NCI-H146 (cell line): ENCODE measurements at regions not wholly inside any gene's neighbourhood (a gene's known extent, or its start where the extent isn't known, plus 50 kb on each side); places are given as distances from the start of the nearest gene placed in this dataset.

Source experiments
- DNase-seq: peaks from one replicate; lab custom pipeline; 2025; lab: John Stamatoyannopoulos, UW

DNA sequence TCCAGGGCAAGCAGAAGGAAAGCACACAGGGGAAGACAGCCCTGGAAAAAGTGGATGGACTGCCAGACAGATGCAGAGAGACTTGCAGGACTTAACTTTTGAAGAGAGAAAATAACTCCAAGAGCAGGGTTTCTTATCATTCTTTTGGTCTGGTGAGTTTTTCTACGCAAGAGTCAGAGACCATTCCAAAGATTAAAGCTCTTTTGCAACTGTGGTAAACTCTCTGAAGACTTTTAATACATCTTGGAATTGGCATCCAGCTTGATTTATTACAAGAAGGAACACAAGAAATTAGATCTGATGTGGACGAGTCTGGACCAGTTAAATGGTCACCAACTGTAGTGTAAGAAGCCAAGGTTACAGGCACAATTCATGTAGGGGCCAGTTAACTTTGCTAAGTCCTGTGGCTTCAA, 153.4 kb downstream of the SIPA1L2 start:
- no peak for DNase-seq

DNA sequence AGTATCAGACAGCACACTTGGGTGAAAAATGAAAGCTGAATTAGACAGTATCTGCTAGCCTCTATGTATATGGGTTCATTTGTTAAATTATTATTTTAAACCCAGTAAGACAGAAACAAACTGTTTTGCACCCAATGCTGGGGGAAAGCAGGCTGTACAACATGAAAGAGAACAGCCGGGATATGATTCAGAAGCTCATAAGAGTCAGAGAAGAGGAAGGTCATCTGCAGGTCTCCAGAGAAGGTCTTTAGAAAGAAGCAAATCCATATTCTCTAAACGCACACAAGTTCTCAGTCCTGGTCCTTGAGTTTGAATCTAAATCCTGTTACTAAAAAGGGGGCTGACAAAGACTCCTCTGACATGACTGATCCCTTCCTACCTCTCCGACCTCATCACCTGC, 155.1 kb downstream of the SIPA1L2 start:
- DNase-seq: no peak

DNA sequence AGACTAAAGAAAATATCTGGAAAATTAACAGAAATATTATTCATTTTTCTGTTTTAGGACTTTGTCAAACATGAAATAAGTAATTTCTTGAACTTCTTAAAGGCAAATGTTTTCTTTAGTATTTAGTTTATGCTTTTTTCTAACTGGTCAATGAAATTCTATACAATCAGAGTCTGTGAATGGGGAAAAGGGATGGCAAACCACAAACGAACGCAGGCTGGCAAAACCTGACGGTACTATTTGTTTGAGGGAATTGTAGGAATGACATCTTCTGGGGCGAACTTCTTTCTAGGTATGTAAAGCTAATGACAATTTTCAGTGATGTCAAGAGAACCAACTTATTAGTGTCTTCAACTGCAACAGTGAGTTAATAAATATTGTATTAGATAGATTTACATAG, 156.0 kb downstream of the SIPA1L2 start:
- DNase-seq: no peak

DNA sequence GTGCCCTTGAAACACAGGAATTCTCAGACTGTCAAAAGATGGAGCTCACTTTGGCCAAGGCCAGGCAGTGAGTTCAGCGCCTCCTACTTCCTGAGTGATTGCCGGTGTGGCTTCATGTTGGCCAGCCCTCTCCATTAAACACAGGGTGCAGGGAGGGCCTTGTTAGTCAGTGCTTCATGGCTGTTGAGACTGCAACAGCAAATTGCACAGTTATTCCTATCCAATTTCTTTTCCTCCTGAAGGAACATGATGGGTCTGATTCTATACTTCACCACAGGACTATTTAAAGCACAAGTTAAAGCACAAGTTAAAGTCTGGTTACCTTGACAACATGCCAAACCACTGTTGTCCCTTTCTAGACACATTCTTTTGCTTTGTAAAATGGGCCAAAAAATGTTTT, 156.6 kb downstream of the SIPA1L2 start:
- no peak for DNase-seq

DNA sequence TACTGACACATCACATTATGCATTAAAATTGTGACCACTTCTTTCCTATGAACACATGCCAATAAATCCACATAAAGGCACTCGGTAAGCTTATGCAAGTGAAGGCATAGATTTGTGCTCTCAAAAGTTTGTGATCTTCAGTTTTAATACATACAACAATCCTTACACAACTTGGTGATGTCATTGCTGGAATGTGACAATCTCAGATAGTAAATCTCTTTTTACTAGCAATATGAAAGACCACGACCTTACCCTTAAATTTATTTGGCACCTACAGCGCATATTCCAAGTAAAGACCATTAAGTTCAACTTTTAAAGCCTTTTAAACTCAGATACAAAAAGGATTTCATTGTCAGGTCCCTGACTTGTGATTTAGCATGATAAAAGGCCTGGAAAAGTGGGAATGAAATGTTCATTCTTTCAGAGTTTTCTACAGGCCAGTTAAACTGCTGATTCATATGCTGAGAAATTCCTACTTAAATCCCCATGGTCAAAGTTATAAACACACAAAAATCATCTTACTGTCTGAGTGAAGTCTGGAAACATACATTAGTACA, 157.4 kb downstream of the SIPA1L2 start:
- no peak for DNase-seq

DNA sequence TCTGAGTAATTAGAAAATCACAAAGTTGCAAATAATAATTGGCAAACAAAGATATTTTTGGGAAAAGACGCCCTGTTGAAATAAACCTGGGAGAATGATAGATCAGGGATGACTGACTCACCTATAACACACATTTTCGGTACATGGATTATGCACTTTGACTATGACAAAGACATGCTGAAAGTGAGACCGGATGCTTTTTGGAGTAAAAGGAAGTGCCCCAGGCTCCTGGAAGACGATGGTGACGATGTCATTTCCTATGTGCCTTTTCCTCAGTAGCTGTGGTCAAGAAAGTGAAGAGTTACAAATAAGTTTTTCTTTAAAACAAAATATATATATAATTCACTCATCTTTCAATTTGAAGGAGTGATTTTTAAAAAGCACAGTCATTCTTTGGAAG, 158.7 kb downstream of the SIPA1L2 start:
- DNase-seq: no peak

DNA sequence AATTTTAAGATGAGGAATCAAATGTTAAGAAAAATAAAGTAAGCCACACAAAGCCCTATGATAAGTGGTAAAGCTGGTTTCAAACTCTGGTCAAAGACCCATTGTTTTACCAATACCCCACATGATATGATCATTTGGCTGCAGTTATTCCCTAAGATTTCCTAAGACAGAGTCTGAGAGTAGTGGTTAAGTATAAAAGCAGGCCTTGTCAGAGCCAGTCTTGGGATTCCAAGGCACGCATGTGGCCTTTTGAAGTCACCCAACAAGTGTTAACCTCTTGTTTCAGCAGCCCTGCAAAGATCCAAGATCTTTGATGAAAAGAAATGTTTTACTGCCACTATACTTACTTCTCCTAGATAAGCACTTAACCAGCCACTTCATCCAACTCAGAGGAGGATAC, 159.2 kb downstream of the SIPA1L2 start:
- no peak for DNase-seq

DNA sequence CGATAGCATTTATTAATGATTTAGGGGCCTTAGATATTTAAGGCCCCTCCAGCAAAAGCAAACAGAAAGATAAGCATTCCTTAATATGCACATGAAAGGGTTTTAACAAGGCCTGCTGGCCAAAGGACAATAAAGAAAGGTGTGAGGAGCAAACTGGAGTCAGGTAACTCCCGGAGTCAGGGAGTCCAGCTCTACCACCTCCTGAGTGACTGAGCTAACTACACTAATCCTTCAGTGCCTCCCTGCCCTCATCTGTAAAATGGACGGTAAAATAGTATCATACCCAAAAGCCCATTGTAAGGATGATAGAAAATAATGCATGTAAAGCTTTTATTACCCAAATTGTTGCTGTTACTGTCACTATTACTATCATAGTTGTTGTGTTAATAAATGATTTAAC, 161.7 kb downstream of the SIPA1L2 start:
- DNase-seq: no peak

DNA sequence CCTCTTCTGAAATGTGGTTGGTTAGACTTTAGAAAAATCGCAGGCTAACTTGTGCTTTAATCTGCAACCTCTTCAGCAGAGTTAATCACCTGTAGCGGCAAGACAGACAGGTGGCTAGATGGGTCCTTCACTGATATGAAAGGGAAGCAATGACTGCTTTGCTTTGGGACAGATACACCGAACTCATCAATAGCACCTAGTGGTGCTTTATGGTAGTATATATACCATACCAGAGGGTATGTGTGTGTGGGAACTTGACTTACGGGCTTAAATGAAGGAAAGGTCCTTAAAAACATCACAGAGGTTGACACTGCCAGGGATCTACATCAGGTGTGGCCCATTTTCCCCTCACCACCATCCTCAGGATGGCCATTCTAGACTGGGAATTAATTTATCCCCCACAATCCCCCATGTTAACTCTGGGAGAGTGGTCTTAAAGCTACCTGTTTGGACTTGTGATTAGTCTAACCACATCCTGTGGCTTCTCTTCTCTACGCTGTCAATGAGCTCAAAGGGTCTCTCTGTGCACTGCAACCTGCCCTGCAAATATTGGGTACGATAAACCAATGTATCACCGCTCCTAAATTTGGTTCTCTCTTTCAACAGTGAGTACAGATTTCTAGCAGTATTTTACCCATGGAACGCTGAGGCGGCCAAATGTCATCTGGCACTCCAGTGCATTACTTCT, 162.7 kb downstream of the SIPA1L2 start:
- no peak for DNase-seq

DNA sequence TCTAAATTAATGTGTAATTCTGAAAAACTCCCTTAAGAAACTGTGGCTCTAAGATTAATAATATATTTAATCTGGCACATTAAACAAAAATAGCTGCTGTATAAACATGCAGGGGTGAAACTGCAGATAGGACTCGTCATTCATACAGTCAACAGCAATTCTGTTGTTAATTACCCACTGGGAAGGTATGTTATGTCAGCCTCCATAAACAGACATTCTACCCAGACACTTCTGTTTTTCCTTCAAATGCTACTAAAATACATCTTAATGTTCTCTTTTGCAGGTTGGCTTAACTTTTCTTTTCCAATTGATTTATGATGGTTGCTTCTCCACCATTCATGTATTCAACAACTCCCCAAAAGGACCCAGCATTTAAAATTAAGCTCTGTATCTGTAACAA, 165.6 kb downstream of the SIPA1L2 start:
- no peak for DNase-seq

DNA sequence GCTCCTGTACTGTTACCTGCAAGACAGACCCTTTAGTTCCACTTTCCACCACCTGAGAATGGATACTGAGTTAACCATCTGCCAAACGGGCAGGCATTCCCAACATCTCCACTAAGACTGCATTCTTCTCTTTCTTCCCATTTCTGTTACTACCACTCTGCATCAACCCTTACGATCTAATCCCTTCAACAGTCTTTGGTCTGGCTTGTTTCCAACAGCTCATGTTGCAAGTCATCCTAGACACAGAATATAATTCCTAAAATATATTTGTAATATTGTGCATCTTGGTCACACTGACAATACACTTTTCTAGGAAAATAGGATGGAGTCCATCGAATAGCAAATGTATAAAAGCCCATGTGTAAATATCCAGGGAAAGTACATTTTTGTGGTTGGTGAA, 166.7 kb downstream of the SIPA1L2 start:
- DNase-seq: no peak

DNA sequence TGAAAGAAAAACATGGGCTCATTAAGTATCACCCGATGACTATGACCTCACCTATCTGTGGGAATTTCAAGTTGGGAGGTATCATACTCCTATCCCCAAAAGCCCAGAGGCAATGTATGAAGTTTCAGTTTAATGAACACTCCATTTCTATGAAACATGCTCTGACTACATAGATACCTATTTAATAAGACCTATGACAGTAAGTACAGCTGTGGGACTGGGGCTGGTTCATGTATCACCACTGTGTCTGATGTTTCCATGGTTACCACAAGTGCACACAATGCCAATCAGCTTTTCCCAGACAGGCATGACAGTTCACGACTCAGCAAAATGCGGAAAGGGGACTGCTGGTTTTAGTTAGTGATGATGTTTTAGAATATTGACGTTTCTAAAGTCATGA, 167.7 kb downstream of the SIPA1L2 start:
- no peak for DNase-seq

DNA sequence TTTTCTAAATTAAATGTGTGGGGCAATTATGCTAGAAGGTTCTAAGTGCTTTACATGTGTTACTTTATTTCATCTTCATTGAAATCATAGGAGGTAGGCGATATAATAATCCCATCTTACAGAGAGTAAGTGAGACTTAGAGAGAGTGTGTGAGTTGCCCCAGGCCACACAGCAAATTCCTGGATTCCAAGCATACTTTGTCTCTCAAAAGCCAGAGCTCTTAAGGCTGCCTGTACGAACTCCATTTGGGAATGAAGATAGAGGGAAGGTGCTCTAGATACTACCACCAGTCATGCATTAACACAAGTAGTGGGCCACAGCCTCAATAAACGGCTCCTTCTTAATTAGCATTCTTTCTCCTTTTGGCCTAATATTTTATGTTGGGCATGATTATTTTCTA, 170.1 kb downstream of the SIPA1L2 start:
- no peak for DNase-seq

DNA sequence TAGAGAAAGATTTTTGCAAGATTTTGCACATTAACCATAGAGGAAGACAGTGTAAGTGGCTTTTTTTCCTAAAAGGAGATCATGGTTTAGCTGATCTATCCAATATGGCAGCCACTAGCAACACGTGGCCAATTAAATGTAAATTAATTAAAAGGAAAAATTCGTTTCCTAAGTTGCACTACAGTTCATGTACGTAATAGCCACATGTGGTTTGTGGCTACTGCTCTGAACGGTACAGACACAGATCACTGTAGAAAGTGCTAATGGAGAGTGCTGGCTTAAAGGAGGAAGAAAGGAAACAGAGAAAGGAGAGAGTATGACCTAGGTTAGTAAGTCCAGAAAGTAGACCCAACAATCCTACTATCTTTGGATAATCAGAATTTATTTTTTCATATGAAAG, 170.8 kb downstream of the SIPA1L2 start:
- no peak for DNase-seq

DNA sequence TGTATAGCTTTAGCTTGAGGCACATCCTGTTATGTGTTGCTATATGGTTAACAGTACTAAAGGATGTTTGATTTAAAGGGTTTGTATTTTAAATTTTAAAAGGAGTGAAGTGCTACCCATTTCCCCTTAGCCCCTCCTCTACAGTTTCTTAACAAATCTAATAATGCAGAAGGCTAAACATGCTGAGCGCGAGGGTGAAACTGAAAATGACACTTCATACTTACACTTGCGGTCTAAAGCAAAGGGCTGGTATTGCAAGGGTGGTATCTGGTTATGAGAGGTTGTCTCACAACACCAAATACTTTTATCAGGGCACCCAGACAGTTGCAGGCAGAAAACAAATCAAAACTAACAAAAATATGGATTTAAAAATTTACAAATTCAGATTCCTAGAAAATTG, 172.3 kb downstream of the SIPA1L2 start:
- no peak for DNase-seq

DNA sequence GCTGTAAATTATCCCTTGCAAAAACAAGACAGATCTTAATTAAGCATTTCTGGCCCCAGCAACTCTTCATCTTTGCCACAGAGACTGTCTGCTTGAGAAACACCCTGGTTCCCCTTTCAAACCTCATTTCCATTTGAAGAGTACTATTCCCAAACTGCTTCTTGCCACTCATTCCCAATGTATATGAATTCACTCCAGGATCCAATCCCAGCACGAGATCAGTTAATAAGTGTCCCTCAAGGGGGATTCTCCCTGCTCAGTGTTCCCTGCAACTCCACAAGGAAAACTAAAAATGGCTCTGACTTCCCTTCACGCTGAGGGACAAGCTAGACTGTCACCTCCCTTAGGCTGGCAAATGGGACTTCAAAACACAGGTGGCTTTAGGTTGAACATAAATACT, 173.2 kb downstream of the SIPA1L2 start:
- no peak for DNase-seq

DNA sequence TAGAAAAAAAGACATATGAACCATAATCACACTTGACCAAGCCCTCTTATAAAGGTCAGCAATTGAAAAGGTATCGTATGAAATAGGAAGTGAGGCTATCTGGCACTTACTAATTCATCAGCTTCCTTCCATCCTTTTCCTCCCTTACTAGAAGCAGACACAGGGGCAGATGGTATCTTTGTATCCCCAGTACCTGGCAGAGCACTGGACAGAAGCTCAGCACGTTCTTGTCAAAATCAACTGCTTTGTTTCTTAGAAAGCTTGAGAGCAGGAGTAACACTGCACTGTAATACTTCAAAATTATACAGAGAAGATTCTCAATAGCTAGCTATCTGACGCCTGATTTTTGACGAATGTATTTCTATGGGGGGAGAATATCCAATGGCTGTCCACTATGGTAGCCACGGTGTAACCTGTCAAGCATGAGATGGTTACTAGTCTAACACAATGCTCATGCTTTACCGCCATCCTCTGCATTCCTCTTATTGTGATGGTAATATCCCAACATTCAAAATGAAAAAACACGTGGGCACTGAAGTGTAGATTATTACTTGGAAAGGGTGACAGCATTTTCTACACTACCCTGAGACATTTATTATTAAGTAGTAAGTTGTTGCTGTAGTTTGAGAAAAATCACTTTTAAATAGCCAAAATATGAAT, 175.6 kb downstream of the SIPA1L2 start:
- no peak for DNase-seq

DNA sequence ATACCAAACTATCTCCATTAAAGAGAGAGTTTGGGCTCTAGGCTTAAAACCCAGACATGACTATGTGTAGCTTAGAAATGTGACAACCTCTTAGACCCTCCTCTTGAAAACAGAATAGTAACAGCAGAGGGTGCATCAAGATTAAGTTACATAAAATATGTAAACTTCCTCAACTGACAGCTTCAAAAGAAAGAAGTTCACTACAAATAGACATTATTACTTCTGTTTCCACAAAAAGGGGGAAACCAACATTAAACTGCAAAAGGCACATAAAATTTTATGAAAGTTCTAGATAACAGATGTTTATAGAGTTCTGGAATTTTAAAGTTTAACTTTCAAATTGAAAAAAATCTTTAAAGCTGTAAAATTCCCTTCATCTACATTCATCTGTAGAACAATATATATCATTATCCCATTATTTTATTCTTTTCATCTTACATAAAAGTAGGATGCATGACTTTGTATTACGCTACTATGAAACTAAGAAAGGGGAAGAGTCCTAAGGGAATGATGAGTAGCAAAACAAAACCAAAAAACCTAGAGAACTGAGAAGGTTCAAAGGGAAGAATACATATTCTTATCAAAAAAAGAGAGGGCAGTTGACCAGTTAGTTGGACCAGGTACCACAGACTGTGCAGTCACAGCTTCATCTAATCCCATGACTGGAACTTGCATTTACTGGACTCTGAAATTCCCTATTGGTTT, 177.0 kb downstream of the SIPA1L2 start:
- DNase-seq: no peak

DNA sequence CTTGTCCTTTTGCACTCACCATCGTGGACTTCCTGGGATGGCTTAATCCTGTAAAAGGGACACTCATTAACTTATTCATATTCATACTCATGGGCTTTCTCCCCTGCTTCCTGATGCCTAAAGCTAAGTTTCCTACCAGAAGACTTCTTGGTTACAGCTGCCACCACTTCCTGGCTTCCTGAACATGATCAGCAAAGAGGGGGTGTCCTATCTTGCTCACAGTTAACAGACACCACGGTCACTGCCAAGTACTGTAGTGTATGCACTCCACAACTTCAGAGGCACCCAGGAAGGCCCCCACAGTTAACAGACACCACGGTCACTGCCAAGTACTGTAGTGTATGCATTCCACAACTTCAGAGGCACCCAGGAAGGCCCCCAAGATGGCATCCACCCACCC, 177.8 kb downstream of the SIPA1L2 start:
- DNase-seq: no peak

DNA sequence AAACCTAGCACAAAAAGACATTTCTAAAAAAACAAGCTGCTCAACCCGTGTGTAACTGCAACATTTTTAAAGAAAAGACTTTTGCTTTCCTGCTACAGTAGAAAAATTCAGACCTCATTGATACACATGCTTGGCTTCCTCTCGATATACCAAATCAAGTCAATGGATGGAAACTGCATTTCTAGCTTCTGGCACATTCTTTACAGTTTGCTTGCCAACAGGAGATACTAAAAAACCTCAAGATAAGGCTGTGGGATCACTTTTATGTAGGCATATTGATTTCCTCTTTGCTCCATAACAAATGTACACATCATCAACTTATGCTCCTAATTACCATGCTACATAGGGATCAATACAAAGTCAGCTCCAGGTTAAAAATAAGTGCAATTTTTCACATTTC, 178.4 kb downstream of the SIPA1L2 start:
- no peak for DNase-seq

DNA sequence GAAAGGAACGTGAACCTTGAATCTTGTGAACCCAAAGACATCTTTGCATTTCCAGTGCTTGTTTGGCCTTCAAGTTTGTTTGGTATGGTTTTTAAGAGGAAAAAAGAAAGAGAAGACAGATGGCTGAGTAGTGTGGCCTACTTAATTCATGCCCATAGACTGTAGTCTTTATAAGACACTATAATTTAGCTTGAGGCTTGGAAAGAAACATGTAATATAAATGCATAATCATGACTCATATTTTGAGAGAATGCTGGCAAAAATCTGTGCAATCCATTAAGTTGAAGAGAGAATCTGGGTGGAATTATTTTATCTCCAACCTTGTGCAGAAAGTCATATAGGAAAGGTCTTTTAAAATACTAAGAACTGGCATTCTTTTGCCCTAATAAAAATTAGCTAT, 179.3 kb downstream of the SIPA1L2 start:
- no peak for DNase-seq

DNA sequence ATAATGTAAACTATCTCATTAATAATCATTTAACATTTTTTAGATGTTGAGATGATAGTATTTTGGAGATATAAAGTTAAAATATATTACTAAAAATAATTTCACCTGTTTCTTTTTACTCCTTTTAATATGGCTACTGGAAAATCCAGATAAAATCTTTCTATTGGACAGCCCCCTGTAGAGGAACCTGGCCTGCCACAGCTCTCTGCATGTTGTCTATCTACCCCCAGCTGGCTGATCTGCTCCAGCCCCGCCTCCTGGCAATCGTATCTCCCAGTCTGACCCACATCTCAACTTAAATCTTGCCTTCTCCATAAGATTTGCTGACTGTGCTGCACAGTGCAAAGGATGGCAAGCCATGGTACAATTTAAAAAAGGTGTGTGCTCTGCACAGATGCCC, 182.8 kb downstream of the SIPA1L2 start:
- no peak for DNase-seq
